Stimulated activated CD8-positive, alpha-beta memory T cell treated with anti-CD3 and anti-CD28 coated beads, Interleukin-2, amount 100 ng/mL, for 48 hours (primary cell): ENCODE measurements at regions not wholly inside any gene's neighbourhood (a gene's known extent, or its start where the extent isn't known, plus 50 kb on each side); places are given as distances from the start of the nearest gene placed in this dataset.
A peak's percentile ranks its signal among the peaks of the same experiment; 100 is the strongest.
"Not testable (repeated sequence)": the region's sequence is repeated elsewhere in the genome, so short reads cannot be mapped to it uniquely, and the experiment has no call there.

Experiments
- DNase-seq, 2 donors: peaks; one replicate each; pipeline ENCODE4 v3.0.0-alpha.2; 2020; ENCODE audit warnings: low read depth in 2 of 2

- DNase-seq, result not testable (repeated sequence)
Observed at GRCh38 chr10:22467393-22467792, 122.1 kb downstream of the SPAG6 start.

- DNase-seq, result no peak
Observed at GRCh38 chr10:22468570-22469320, 123.4 kb downstream of the SPAG6 start.

- DNase-seq, result no peak
Observed at GRCh38 chr10:22473044-22473443, 127.7 kb downstream of the SPAG6 start.

- DNase-seq, result no peak
Observed at GRCh38 chr10:22473459-22473858, 128.2 kb downstream of the SPAG6 start.

- DNase-seq, result peak in 1 of 2 donors; percentile 31
Observed at GRCh38 chr10:22475651-22476600, 130.6 kb downstream of the SPAG6 start.

GRCh38 chr10:22476601-22477321 lies 131.5 kb downstream of the SPAG6 start:
- DNase-seq, result no peak

DNA sequence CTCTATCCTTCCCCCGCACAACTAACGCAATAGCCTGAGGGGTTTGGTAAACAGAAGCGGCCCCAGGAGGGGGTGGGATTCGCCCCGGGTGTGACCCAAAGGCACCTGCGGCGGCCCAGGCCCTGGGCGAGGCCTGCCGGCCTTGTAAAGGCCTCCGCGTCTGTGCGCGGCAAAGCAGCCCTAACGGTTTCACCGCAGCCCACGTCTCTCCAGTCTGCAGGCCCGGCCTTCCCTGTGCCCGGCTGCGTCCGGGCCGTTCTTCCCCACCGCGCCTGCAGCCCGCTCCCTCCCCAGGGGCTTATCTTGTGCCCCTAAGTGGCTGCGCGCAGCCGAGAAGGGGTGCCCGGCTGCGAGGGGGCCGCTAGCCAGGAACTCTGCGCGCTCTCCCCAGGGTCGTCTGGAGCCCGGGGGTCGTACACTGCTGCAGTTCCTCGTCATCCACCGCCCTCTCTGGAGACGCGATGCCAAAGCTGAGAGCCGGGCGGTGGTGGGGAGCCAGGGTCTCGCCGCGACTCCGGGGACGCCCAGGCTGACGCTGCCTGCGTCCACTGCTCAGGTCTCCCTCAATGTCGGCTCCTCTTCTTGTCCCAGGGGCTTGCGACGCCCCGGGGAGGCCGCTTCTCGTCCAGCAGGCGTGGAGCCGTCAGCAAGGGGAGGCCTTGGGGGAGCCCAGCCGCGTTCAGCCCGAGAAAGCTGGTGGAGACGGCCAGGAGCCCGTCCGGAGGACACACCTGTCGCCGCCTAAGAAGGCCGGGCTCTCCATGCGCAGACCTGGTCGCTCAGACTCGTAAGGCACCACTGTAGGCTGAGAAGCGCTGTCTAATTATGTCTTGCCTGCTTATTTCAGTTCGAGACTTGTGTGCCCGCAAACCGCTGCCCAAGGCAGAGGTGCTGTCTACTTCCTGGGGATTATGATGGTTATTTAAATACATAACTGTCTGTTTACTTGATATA lies 132.3 kb downstream of the SPAG6 start:
- no peak for DNase-seq

GRCh38 chr10:22478555-22479334 lies 133.4 kb downstream of the SPAG6 start:
- no peak for DNase-seq

GRCh38 chr10:22479419-22479818 lies 134.1 kb downstream of the SPAG6 start:
- no peak for DNase-seq

DNA sequence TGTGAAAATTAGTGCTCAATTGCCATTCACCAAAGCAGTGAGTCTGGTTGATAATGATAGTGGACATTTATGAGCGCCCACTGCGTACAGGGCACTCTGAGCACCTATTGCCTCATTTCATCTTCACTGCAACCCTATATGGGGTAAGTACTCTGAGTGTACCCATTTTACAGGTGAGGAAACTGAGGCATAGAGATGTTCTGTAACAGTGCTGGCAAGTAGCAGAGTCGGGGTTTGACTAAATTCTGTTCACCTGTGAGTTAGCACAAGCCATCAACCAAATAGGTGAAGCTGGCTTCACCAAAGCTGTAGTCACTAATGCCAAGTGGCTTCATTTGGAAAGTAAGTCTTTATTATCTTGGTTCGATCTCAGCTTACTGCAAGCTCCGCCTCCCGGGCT lies 135.8 kb downstream of the SPAG6 start:
- no peak for DNase-seq

DNA sequence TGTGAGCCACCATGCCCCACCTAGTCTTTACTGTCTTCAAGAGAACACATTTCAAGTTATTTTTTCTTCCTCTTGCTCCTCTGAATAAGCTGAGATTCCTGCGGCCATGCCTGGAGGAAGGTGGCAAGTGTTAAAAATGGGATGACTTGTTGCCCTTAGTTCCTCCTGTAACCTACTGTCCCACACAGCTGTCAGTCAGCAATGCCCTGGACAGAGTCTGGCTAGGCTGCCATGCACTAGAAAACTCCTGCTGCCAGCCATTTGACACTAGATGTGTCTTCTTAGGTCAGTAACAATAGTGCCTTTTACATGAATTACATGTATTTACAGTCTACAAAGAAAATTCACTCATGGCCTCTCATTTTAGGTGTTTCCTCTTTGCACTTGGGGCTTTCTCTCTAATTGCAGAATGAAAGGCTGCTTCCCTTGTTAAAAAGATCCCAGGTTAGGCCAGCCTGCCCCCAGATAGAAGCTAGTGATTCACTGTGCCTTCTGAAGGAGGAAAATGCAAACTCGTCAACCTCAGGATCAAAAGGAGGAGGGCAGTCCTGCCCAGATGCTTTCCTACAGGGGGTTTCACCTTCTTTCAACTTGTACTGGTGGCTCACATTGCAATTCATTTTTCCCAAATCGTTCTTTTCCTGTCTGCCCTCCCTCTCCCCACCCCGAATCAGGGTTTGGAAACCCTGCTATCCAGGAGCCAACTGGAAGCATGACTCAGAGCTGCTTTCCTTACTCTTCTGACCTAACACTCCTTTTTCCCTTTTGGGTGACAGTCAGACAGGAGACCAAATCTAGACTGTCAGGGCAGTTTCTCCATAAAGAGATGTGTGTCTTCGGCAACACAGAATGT lies 136.6 kb downstream of the SPAG6 start:
- no peak for DNase-seq

GRCh38 chr10:22483132-22483531 lies 137.8 kb downstream of the SPAG6 start:
- no peak for DNase-seq
